Mesothelial cell of epicardium (in vitro differentiated cells): ENCODE measurements at regions not wholly inside any gene's neighbourhood (a gene's known extent, or its start where the extent isn't known, plus 50 kb on each side); places are given as distances from the start of the nearest gene placed in this dataset.

ENCODE experiments used
- DNase-seq, 2 experiments: peaks; one replicate each; pipeline ENCODE4 v3.0.0; 2021; ENCODE audit warnings: low spot score in 2 of 2; ENCODE audit not compliant: unreplicated experiment in 2 of 2
- H3K27ac Mint-ChIP-seq: 2 replicates; pipeline ENCODE4 v1.8.0; 2021; ENCODE audit warnings: mixed read lengths
- H3K27me3 Mint-ChIP-seq: 2 replicates; pipeline ENCODE4 v1.8.0; 2021; ENCODE audit warnings: low read depth, mixed read lengths
- H3K36me3 Mint-ChIP-seq: 2 replicates; pipeline ENCODE4 v1.8.0; 2021; ENCODE audit warnings: mixed read lengths
- H3K4me1 Mint-ChIP-seq: 2 replicates; pipeline ENCODE4 v1.8.0; 2021; ENCODE audit warnings: mixed read lengths
- H3K4me3 Mint-ChIP-seq: 2 replicates; pipeline ENCODE4 v1.8.0; 2021; ENCODE audit warnings: mild to moderate bottlenecking, moderate library complexity, mixed read lengths
- H3K9me3 Mint-ChIP-seq: 2 replicates; pipeline ENCODE4 v1.8.0; 2021; ENCODE audit warnings: mixed read lengths
- TF ChIP-seq, protein P1 (sequence below): fragments of 200-600 bp; sonication (generic); IDR thresholded peaks from one replicate; pipeline ENCODE4 v1.5.0; 2021; ENCODE audit warnings: antibody characterized with exemption; ENCODE audit not compliant: unreplicated experiment

- DNase-seq: no peak
- TF ChIP-seq, protein P1, sequence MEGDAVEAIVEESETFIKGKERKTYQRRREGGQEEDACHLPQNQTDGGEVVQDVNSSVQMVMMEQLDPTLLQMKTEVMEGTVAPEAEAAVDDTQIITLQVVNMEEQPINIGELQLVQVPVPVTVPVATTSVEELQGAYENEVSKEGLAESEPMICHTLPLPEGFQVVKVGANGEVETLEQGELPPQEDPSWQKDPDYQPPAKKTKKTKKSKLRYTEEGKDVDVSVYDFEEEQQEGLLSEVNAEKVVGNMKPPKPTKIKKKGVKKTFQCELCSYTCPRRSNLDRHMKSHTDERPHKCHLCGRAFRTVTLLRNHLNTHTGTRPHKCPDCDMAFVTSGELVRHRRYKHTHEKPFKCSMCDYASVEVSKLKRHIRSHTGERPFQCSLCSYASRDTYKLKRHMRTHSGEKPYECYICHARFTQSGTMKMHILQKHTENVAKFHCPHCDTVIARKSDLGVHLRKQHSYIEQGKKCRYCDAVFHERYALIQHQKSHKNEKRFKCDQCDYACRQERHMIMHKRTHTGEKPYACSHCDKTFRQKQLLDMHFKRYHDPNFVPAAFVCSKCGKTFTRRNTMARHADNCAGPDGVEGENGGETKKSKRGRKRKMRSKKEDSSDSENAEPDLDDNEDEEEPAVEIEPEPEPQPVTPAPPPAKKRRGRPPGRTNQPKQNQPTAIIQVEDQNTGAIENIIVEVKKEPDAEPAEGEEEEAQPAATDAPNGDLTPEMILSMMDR: no peak
- H3K9me3 Mint-ChIP-seq: peaks cover 35% of the 10 kb centered on the region
- H3K4me3 Mint-ChIP-seq: no peak overlapping the region
- no peaks in the 10 kb centered on the region for H3K36me3 Mint-ChIP-seq
- H3K27ac Mint-ChIP-seq: no peak overlapping the region
- H3K27me3 Mint-ChIP-seq: peaks cover 26% of the 10 kb centered on the region
- peaks cover 4% of the 10 kb centered on the region for H3K4me1 Mint-ChIP-seq
Measured at GRCh38 chr20:60201198-60201835, 243.1 kb downstream of the CDH26 start.

DNA sequence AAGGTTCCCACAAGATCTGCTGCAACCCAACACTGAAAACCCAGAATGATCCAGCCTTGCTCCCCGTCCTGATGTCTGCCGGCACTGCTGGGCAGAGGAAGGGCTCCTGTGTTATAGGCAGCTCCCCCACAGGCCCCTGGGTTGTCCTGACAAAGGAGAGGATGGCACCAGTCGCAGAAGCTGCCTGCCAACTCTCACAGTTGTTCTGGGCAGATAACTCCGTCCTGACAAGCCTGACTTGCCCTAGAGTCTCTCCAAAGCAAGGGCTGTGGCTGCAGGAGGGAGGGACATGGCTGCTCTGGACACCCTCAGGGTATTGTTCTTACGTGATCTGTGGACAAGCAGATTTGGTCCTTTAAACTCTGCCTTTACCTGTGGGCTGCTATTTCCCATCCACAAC, 243.8 kb downstream of the CDH26 start:
- Mint-ChIP-seq H3K27ac (no peak overlapping the region), H3K27me3 (peaks cover 26% of the 10 kb centered on the region), H3K4me3 (no peak overlapping the region), H3K36me3 (no peaks in the 10 kb centered on the region), H3K9me3 (peaks cover 28% of the 10 kb centered on the region), H3K4me1 (peaks cover 4% of the 10 kb centered on the region)
- no peak for DNase-seq
- TF ChIP-seq, protein P1: no peak

GRCh38 chr20:60203451-60203850, 245.2 kb downstream of the CDH26 start:
- Mint-ChIP-seq H3K4me3 (no peak overlapping the region), H3K27me3 (peaks cover 33% of the 10 kb centered on the region), H3K27ac (no peak overlapping the region), H3K9me3 (peaks cover 16% of the 10 kb centered on the region), H3K36me3 (no peaks in the 10 kb centered on the region), H3K4me1 (peaks cover 4% of the 10 kb centered on the region)
- TF ChIP-seq, protein P1: no peak
- DNase-seq: no peak

DNA sequence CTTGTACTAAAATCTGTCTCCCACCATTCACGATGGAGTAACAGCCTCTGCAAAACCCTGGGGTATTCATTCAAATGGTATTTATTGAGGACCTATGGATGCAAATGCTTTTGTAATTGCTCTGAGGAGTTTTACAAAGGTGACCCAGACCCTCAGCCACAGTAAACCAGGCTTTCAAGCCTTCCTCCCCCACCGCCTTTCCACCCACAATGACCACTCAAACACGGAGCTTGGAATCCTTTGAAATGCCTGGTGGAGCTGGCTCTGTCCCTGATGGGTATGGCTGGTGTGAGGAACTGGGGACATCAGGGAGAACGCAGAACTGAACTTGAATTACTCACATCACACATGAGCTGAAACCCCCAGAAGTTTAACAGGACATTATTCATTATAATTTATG, 246.4 kb downstream of the CDH26 start:
- H3K4me1 Mint-ChIP-seq: peaks cover 4% of the 10 kb centered on the region
- H3K4me3 Mint-ChIP-seq: no peak overlapping the region
- H3K9me3 Mint-ChIP-seq: peaks cover 5% of the 10 kb centered on the region
- H3K36me3 Mint-ChIP-seq: no peaks in the 10 kb centered on the region
- no peak overlapping the region for H3K27ac Mint-ChIP-seq
- TF ChIP-seq, protein P1: no peak
- DNase-seq: no peak
- peaks cover 37% of the 10 kb centered on the region for H3K27me3 Mint-ChIP-seq

- DNase-seq: no peak
- H3K4me3 Mint-ChIP-seq: no peak overlapping the region
- peaks cover 4% of the 10 kb centered on the region for H3K4me1 Mint-ChIP-seq
- TF ChIP-seq, protein P1: no peak
- H3K9me3 Mint-ChIP-seq: peaks cover 3% of the 10 kb centered on the region
- H3K27me3 Mint-ChIP-seq: peaks cover 48% of the 10 kb centered on the region
- H3K36me3 Mint-ChIP-seq: no peaks in the 10 kb centered on the region
- H3K27ac Mint-ChIP-seq: no peak overlapping the region
Measured at GRCh38 chr20:60206259-60206658, 248.0 kb downstream of the CDH26 start.

DNA sequence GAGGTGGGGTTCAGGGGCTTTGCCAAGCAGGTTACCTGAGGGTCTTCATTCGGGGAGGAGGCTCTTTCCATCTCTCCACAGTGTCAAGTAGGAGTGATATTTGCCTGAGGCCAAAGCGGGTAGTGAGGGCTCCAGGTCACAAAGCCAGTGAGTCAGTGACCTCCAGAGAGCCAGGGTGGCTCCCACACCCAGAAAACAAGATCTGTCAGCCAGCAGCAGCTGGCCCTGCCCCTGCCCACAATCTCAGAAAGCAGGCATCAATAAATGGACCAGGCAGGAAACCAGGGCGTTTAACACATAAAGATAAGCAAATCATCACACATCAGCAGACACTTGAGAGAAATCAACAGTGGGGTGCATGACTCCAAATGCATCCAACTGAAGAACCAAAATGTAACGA, 250.8 kb downstream of the CDH26 start:
- no peak overlapping the region for H3K27ac Mint-ChIP-seq
- no peak overlapping the region for H3K4me3 Mint-ChIP-seq
- H3K36me3 Mint-ChIP-seq: no peaks in the 10 kb centered on the region
- H3K9me3 Mint-ChIP-seq: peaks cover 3% of the 10 kb centered on the region
- no peak for DNase-seq
- TF ChIP-seq, protein P1: no peak
- H3K4me1 Mint-ChIP-seq: no peaks in the 10 kb centered on the region
- H3K27me3 Mint-ChIP-seq: peaks cover 65% of the 10 kb centered on the region
